ENCODE measurements at regions not wholly inside any gene's neighbourhood (a gene's known extent, or its start where the extent isn't known, plus 50 kb on each side); places are given as distances from the start of the nearest gene placed in this dataset.

- TF ChIP-seq CTCF (IDR thresholded peaks at IDR 0.05), result no peak
- TF ChIP-seq EZH2 (IDR thresholded peaks at IDR 0.05), result no peak
- no peak for TF ChIP-seq EZH2phosphoT487 (IDR thresholded peaks at IDR 0.05)
Measured at GRCh38 chr12:77767756-77768343, 62.8 kb upstream of the NAV3 start.

Measured in neural progenitor cell (in vitro differentiated cells).